ENCODE measurements at regions not wholly inside any gene's neighbourhood (a gene's known extent, or its start where the extent isn't known, plus 50 kb on each side); places are given as distances from the start of the nearest gene placed in this dataset.

DNA sequence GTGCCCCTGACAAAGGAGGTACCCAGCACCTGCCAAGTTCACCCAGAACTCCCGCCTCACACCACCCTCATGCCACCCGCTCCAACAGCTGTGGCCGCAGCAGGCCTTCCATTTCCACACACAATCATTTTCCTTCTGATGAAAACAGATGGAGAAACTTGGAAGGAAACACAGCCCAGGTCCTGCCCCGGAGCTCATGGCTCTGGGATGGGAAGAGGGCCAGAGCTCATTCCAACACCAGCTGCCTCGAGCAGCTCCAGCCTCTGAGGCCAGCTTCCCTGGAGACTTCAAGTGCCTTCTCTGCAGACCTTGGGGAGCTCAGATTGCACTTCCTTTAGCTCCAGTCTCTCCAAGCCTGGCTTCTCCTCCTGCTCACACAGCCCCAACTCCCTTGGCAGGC lies 55.1 kb upstream of the CMKLR1 start:
- no peak for TF ChIP-seq POLR2A (IDR thresholded peaks at IDR 0.05)
- TF ChIP-seq, protein P1, sequence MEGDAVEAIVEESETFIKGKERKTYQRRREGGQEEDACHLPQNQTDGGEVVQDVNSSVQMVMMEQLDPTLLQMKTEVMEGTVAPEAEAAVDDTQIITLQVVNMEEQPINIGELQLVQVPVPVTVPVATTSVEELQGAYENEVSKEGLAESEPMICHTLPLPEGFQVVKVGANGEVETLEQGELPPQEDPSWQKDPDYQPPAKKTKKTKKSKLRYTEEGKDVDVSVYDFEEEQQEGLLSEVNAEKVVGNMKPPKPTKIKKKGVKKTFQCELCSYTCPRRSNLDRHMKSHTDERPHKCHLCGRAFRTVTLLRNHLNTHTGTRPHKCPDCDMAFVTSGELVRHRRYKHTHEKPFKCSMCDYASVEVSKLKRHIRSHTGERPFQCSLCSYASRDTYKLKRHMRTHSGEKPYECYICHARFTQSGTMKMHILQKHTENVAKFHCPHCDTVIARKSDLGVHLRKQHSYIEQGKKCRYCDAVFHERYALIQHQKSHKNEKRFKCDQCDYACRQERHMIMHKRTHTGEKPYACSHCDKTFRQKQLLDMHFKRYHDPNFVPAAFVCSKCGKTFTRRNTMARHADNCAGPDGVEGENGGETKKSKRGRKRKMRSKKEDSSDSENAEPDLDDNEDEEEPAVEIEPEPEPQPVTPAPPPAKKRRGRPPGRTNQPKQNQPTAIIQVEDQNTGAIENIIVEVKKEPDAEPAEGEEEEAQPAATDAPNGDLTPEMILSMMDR (IDR thresholded peaks at IDR 0.05 in 8 of 11, conservative IDR thresholded peaks at IDR 0.05 in 3 of 11): no peak

Data from spleen (tissue), 7 donors.